IMR-90 (cell line): ENCODE measurements at regions not wholly inside any gene's neighbourhood (a gene's known extent, or its start where the extent isn't known, plus 50 kb on each side); places are given as distances from the start of the nearest gene placed in this dataset.

Experiments
- ATAC-seq: fragments of 200-7000 bp; cut with Tn5 transposase; 2 replicates; pipeline ENCODE4 v1.9.1; 2020; ENCODE audit warnings: low read depth, mild to moderate bottlenecking, moderate library complexity
- BruUV-seq: library from RNA; stranded (reverse); fragments of 400-500 nt; replicated peaks from 2 replicates; lab custom pipeline; 2021; lab: Mats Ljungman, UMichigan
- CTCF ChIA-PET: fragments of 300-600 bp; formaldehyde crosslinking; extraction: SDS; loops from one replicate; lab custom pipeline; 2021; ENCODE audit warnings: antibody characterized with exemption; lab: Yijun Ruan, JAX
- POLR2A ChIA-PET: fragments of 300-600 bp; sonication (Branson Sonifier 250); formaldehyde crosslinking; loops from one replicate; lab custom pipeline; 2022; ENCODE audit warnings: antibody characterized with exemption; ENCODE audit not compliant: unreplicated experiment; lab: Charles Lee
- DNase-seq: peaks from one replicate; pipeline ENCODE4 v3.0.0; 2013
- H2AFZ ChIP-seq: replicated peaks from 2 replicates; pipeline ENCODE3; 2013; ENCODE audit warnings: low read length, mild to moderate bottlenecking; ENCODE audit not compliant: poor library complexity
- H2AK5ac ChIP-seq: 2 replicates; pipeline ENCODE4 v1.6.1; 2013; ENCODE audit warnings: low read depth, low read length, inconsistent platforms
- H2AK9ac ChIP-seq: replicated peaks from 2 replicates; pipeline ENCODE3; 2013; ENCODE audit warnings: mild to moderate bottlenecking, low read depth, low read length, moderate library complexity; ENCODE audit not compliant: poor library complexity
- H2BK120ac ChIP-seq: 2 replicates; pipeline ENCODE4 v1.6.1; 2013; ENCODE audit warnings: low read depth, low read length, inconsistent platforms
- H2BK15ac ChIP-seq: 3 replicates; pipeline ENCODE4 v1.6.1; 2013; ENCODE audit warnings: low read depth, low read length, inconsistent platforms
- H2BK20ac ChIP-seq: 2 replicates; pipeline ENCODE4 v1.6.1; 2013; ENCODE audit warnings: low read depth, mild to moderate bottlenecking, inconsistent platforms, low read length, moderate library complexity
- H2BK5ac ChIP-seq: 2 replicates; pipeline ENCODE4 v1.6.1; 2013; ENCODE audit warnings: mild to moderate bottlenecking, low read depth, low read length, inconsistent platforms; ENCODE audit not compliant: poor library complexity, severe bottlenecking
- H3K14ac ChIP-seq: replicated peaks from 2 replicates; pipeline ENCODE4 v1.6.1; 2013; ENCODE audit warnings: low read depth, low read length, inconsistent platforms
- H3K18ac ChIP-seq: 2 replicates; pipeline ENCODE4 v1.6.1; 2013; ENCODE audit warnings: low read depth, low read length, control low read depth
- H3K23ac ChIP-seq: 2 replicates; pipeline ENCODE4 v1.6.1; 2013; ENCODE audit warnings: low read depth, low read length, inconsistent platforms
- H3K27ac ChIP-seq: 2 replicates; pipeline ENCODE4 v1.5.1; 2013; ENCODE audit warnings: mild to moderate bottlenecking, control low read depth, low read length; ENCODE audit not compliant: insufficient read depth
- H3K27me3 ChIP-seq: 2 replicates; pipeline ENCODE4 v1.6.1; 2013; ENCODE audit warnings: low read length; ENCODE audit not compliant: control insufficient read depth, insufficient read depth
- H3K36me3 ChIP-seq: 2 replicates; pipeline ENCODE4 v1.6.1; 2013; ENCODE audit warnings: low read length, mixed read lengths; ENCODE audit not compliant: control insufficient read depth, insufficient read depth
- H3K4ac ChIP-seq: 2 replicates; pipeline ENCODE4 v1.6.1; 2013; ENCODE audit warnings: low read depth, low read length, inconsistent platforms
- H3K4me1 ChIP-seq: 2 replicates; pipeline ENCODE4 v1.6.1; 2013; ENCODE audit warnings: low read length, mixed read lengths; ENCODE audit not compliant: control insufficient read depth, insufficient read depth
- H3K4me2 ChIP-seq: 2 replicates; pipeline ENCODE4 v1.6.1; 2013; ENCODE audit warnings: low read depth, mild to moderate bottlenecking, control low read depth, low read length, moderate library complexity
- H3K4me3 ChIP-seq: 2 replicates; pipeline ENCODE4 v1.5.1; 2013; ENCODE audit warnings: low read depth, mild to moderate bottlenecking, control low read depth, low read length, moderate library complexity; ENCODE audit not compliant: insufficient read depth
- H3K56ac ChIP-seq: 2 replicates; pipeline ENCODE4 v1.6.1; 2013; ENCODE audit warnings: low read length, inconsistent platforms; ENCODE audit not compliant: insufficient read depth; ENCODE audit errors: extremely low read depth
- H3K79me1 ChIP-seq, 2 experiments: 2 replicates each; pipeline ENCODE4 v1.6.1; 2013; ENCODE audit warnings: low read length in 2 of 2, inconsistent platforms in 1 of 2, low read depth in 1 of 2
- H3K9ac ChIP-seq: 2 replicates; pipeline ENCODE4 v1.6.1; 2013; ENCODE audit warnings: low read depth, low read length, control low read depth
- H3K9me1 ChIP-seq: 2 replicates; pipeline ENCODE4 v1.6.1; 2013; ENCODE audit warnings: low read length, inconsistent platforms; ENCODE audit not compliant: insufficient read depth
- H3K9me3 ChIP-seq: 2 replicates; pipeline ENCODE4 v1.6.1; 2013; ENCODE audit warnings: low read length; ENCODE audit not compliant: control insufficient read depth, insufficient read depth
- H4K20me1 ChIP-seq: 2 replicates; pipeline ENCODE4 v1.6.1; 2013; ENCODE audit warnings: low read length, inconsistent platforms; ENCODE audit not compliant: insufficient read depth
- H4K5ac ChIP-seq: 2 replicates; pipeline ENCODE4 v1.6.1; 2013; ENCODE audit warnings: mild to moderate bottlenecking, low read depth, low read length, control low read depth
- H4K8ac ChIP-seq, 2 experiments: 2 replicates each; pipeline ENCODE4 v1.6.1; 2013; ENCODE audit warnings: low read depth in 2 of 2, low read length in 2 of 2, control low read depth in 1 of 2, inconsistent platforms in 1 of 2
- H4K91ac ChIP-seq: 2 replicates; pipeline ENCODE4 v1.6.1; 2013; ENCODE audit warnings: low read depth, low read length, inconsistent platforms; ENCODE audit not compliant: insufficient read depth
- BHLHE40 ChIP-seq: fragments of 150-350 bp; IDR thresholded peaks from 2 replicates; pipeline ENCODE4 v1.6.1; 2016; ENCODE audit warnings: mild to moderate bottlenecking, low read depth, low read length
- CEBPB ChIP-seq: IDR thresholded peaks from 2 replicates; pipeline ENCODE4 v1.6.1; 2012; ENCODE audit warnings: low read depth, low read length, improper control_type of control experiment
- FOS ChIP-seq: fragments of 150-350 bp; IDR thresholded peaks from 2 replicates; pipeline ENCODE4 v1.6.1; 2016; ENCODE audit warnings: low read depth, low read length
- MAFK ChIP-seq: IDR thresholded peaks from 2 replicates; pipeline ENCODE4 v1.6.1; 2012; ENCODE audit warnings: low read depth, low read length, improper control_type of control experiment
- MAZ ChIP-seq: IDR thresholded peaks from 2 replicates; pipeline ENCODE4 v1.6.1; 2012; ENCODE audit warnings: low read depth, mild to moderate bottlenecking, low read length, improper control_type of control experiment, moderate library complexity, borderline replicate concordance
- MXI1 ChIP-seq: IDR thresholded peaks from 2 replicates; pipeline ENCODE4 v1.6.1; 2012; ENCODE audit warnings: low read depth, mild to moderate bottlenecking, low read length, moderate library complexity, borderline replicate concordance
- NFE2L2 ChIP-seq: fragments of 150-350 bp; IDR thresholded peaks from 2 replicates; pipeline ENCODE4 v1.6.1; 2016; ENCODE audit warnings: low read depth, mild to moderate bottlenecking, low read length
- POLR2A ChIP-seq: IDR thresholded peaks from 2 replicates; pipeline ENCODE4 v1.6.1; 2012; ENCODE audit warnings: mild to moderate bottlenecking, low read depth, low read length
- RAD21 ChIP-seq: IDR thresholded peaks from 2 replicates; pipeline ENCODE4 v1.6.1; 2012; ENCODE audit warnings: low read length, improper control_type of control experiment
- RCOR1 ChIP-seq: IDR thresholded peaks from 2 replicates; pipeline ENCODE4 v1.6.1; 2012; ENCODE audit warnings: mild to moderate bottlenecking, low read length, improper control_type of control experiment; ENCODE audit not compliant: insufficient replicate concordance
- RFX5 ChIP-seq: IDR thresholded peaks from 2 replicates; pipeline ENCODE4 v1.8.0; 2012; ENCODE audit warnings: low read depth, mild to moderate bottlenecking, low read length, moderate library complexity
- SMC3 ChIP-seq: fragments of 150-350 bp; IDR thresholded peaks from 2 replicates; pipeline ENCODE4 v1.6.1; 2016; ENCODE audit warnings: low read depth, mild to moderate bottlenecking, antibody characterized with exemption, low read length, moderate library complexity
- dilution Hi-C: fragments of 300-500 bp; cut with HindIII; formaldehyde crosslinking; loops from one replicate; pipeline ENCODE4 v1.14.3; 2018; ENCODE audit warnings: low sequenced_read_pairs; ENCODE audit not compliant: unreplicated experiment
- in situ Hi-C: fragments of 300-500 bp; cut with MboI; formaldehyde crosslinking; loops from 3 replicates; pipeline ENCODE4 v1.14.3; 2019; ENCODE audit warnings: low sequenced_read_pairs, inconsistent platforms, mixed read lengths
- intact Hi-C: fragments of 100-400 bp; cut with micrococcal nuclease; formaldehyde crosslinking; loops from 2 replicates; pipeline ENCODE4 v1.10.0; 2022
- TF ChIP-seq, protein P1 (sequence below): conservative IDR thresholded peaks from 2 replicates; pipeline ENCODE4 v1.5.1; 2012; ENCODE audit warnings: mild to moderate bottlenecking, low read depth, low read length, improper control_type of control experiment
- TF ChIP-seq, protein P2 (sequence below): fragments of 150-350 bp; IDR thresholded peaks from 2 replicates; pipeline ENCODE4 v1.6.1; 2017; ENCODE audit warnings: mild to moderate bottlenecking, antibody characterized with exemption, low read length, low read depth
- TF ChIP-seq, protein P3 (sequence below): fragments of 150-350 bp; IDR thresholded peaks from 2 replicates; pipeline ENCODE4 v1.6.1; 2016; ENCODE audit warnings: low read depth, mild to moderate bottlenecking, low read length, moderate library complexity, borderline replicate concordance

DNA sequence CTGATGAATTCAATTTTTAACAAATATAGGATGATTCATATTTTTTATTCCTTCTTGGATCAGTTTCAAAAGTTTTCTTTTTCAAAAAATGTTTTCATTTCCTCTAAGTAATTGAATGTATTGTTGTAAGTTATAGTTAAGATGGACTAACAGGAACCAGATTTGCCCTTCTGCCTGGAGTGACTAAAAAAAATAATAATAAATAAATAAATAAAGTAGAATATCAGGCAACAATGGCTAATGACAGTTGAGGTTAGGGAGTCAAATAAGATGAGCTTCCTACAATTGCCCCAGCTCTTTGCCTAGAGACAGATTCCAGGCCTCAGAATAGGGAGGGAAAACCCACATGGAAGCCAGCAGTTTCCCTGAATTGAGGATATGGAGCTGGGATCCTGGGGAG is 73.7 kb upstream of the MSI2 start:
- no peaks in the 10 kb centered on the region; the same call in 1 of the 2 replicates for H3K27me3 ChIP-seq
- no peak overlapping the region for H4K8ac ChIP-seq
- H4K5ac ChIP-seq = no peak overlapping the region
- POLR2A ChIA-PET = no interaction called here
- no peaks in the 10 kb centered on the region for H3K9me3 ChIP-seq
- no peaks in the 10 kb centered on the region for H3K9me1 ChIP-seq
- no peak overlapping the region for H2BK20ac ChIP-seq
- no TSS peak for BruUV-seq
- H4K20me1 ChIP-seq = no peaks in the 10 kb centered on the region
- no peaks in the 10 kb centered on the region for H3K4me1 ChIP-seq
- H3K79me1 ChIP-seq = no peaks in the 10 kb centered on the region
- no peak overlapping the region for H3K4me2 ChIP-seq
- no peak overlapping the region for H3K14ac ChIP-seq
- DNase-seq = no peak
- no peak overlapping the region for H3K4ac ChIP-seq
- H2AFZ ChIP-seq = no peak overlapping the region
- TF ChIP-seq MXI1 (no peak), MAFK (no peak), FOS (no peak), NFE2L2 (no peak), CEBPB (no peak), POLR2A (no peak), RFX5 (no peak), RAD21 (no peak), BHLHE40 (no peak), SMC3 (no peak), MAZ (no peak), RCOR1 (no peak)
- TF ChIP-seq, protein P1, sequence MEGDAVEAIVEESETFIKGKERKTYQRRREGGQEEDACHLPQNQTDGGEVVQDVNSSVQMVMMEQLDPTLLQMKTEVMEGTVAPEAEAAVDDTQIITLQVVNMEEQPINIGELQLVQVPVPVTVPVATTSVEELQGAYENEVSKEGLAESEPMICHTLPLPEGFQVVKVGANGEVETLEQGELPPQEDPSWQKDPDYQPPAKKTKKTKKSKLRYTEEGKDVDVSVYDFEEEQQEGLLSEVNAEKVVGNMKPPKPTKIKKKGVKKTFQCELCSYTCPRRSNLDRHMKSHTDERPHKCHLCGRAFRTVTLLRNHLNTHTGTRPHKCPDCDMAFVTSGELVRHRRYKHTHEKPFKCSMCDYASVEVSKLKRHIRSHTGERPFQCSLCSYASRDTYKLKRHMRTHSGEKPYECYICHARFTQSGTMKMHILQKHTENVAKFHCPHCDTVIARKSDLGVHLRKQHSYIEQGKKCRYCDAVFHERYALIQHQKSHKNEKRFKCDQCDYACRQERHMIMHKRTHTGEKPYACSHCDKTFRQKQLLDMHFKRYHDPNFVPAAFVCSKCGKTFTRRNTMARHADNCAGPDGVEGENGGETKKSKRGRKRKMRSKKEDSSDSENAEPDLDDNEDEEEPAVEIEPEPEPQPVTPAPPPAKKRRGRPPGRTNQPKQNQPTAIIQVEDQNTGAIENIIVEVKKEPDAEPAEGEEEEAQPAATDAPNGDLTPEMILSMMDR = no peak
- TF ChIP-seq, protein P2, sequence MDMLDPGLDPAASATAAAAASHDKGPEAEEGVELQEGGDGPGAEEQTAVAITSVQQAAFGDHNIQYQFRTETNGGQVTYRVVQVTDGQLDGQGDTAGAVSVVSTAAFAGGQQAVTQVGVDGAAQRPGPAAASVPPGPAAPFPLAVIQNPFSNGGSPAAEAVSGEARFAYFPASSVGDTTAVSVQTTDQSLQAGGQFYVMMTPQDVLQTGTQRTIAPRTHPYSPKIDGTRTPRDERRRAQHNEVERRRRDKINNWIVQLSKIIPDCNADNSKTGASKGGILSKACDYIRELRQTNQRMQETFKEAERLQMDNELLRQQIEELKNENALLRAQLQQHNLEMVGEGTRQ = no peak
- TF ChIP-seq, protein P3, sequence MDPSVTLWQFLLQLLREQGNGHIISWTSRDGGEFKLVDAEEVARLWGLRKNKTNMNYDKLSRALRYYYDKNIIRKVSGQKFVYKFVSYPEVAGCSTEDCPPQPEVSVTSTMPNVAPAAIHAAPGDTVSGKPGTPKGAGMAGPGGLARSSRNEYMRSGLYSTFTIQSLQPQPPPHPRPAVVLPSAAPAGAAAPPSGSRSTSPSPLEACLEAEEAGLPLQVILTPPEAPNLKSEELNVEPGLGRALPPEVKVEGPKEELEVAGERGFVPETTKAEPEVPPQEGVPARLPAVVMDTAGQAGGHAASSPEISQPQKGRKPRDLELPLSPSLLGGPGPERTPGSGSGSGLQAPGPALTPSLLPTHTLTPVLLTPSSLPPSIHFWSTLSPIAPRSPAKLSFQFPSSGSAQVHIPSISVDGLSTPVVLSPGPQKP = no peak
- no peak overlapping the region for H3K23ac ChIP-seq
- no peak overlapping the region for H2AK5ac ChIP-seq
- H4K91ac ChIP-seq = no peak overlapping the region
- H2BK15ac ChIP-seq = no peak overlapping the region
- no peaks in the 10 kb centered on the region for H3K36me3 ChIP-seq
- no peak overlapping the region for H3K4me3 ChIP-seq
- intact Hi-C loops = no loop called here
- H2BK120ac ChIP-seq = no peak overlapping the region
- no peak overlapping the region for H3K9ac ChIP-seq
- in situ Hi-C loops = no loop called here
- CTCF ChIA-PET = interaction anchor here (0.6 kb wide), 1 partner anchor 29 kb away, joined by 4 read pairs; no protein-coding TSS in a partner anchor
- no peak overlapping the region for H3K56ac ChIP-seq
- dilution Hi-C loops = no loop called here
- no peak overlapping the region for H3K27ac ChIP-seq
- H3K18ac ChIP-seq = no peak overlapping the region
- ATAC-seq = no peak
- H2BK5ac ChIP-seq = no peak overlapping the region
- H2AK9ac ChIP-seq = no peak overlapping the region
